Liver (tissue), 8 donors: ENCODE measurements at regions not wholly inside any gene's neighbourhood (a gene's known extent, or its start where the extent isn't known, plus 50 kb on each side); places are given as distances from the start of the nearest gene placed in this dataset.
A peak's percentile ranks its signal among the peaks of the same experiment; 100 is the strongest.

Experiments
- DNase-seq: peaks from one replicate; pipeline ENCODE4 v3.0.0-alpha.2; 2017; ENCODE audit warnings: low spot score
- H3K27ac ChIP-seq, 2 donors: one replicate each; pipeline ENCODE4 v1.7.0; 2013; ENCODE audit warnings: inconsistent platforms in 2 of 2, low read length in 2 of 2, control low read depth in 1 of 2, low read depth in 1 of 2, mild to moderate bottlenecking in 1 of 2
- H3K27me3 ChIP-seq, 4 donors: one replicate each; pipeline versions ENCODE4 v1.6.1 to v1.7.0; 2013; ENCODE audit warnings: low read length in 3 of 4, inconsistent platforms in 1 of 4, mild to moderate bottlenecking in 1 of 4, moderate library complexity in 1 of 4; ENCODE audit not compliant: control insufficient read depth in 4 of 4, insufficient read depth in 4 of 4
- H3K36me3 ChIP-seq, 4 donors: one replicate each; pipeline versions ENCODE4 v1.6.1 to v1.7.0; 2013; ENCODE audit warnings: low read length in 3 of 4, mild to moderate bottlenecking in 3 of 4, low read depth in 1 of 4, moderate library complexity in 1 of 4; ENCODE audit not compliant: control insufficient read depth in 4 of 4, insufficient read depth in 3 of 4
- H3K4me1 ChIP-seq, 4 donors: one replicate each; pipeline versions ENCODE4 v1.6.1 to v1.7.0; 2013; ENCODE audit warnings: low read length in 3 of 4, mild to moderate bottlenecking in 3 of 4, moderate library complexity in 1 of 4; ENCODE audit not compliant: control insufficient read depth in 4 of 4, insufficient read depth in 4 of 4
- H3K4me3 ChIP-seq, 3 donors: one replicate each; pipeline versions ENCODE4 v1.6.1 to v1.7.0; 2013; ENCODE audit warnings: low read length in 3 of 3, control low read depth in 1 of 3, low read depth in 1 of 3, mild to moderate bottlenecking in 1 of 3
- H3K9ac ChIP-seq, 2 donors: one replicate each; pipeline ENCODE4 v1.7.0; 2013; ENCODE audit warnings: low read length in 2 of 2, mild to moderate bottlenecking in 2 of 2, moderate library complexity in 2 of 2, control low read depth in 1 of 2, low read depth in 1 of 2
- H3K9me3 ChIP-seq, 4 donors: one replicate each; pipeline versions ENCODE4 v1.6.1 to v1.7.0; 2013; ENCODE audit warnings: low read length in 3 of 4; ENCODE audit not compliant: control insufficient read depth in 4 of 4
- FOXA1 ChIP-seq: IDR thresholded peaks from 2 replicates; pipeline ENCODE4 v1.6.1; 2016; ENCODE audit warnings: antibody characterized with exemption
- FOXA2 ChIP-seq: IDR thresholded peaks from 2 replicates; pipeline ENCODE4 v1.6.1; 2016; ENCODE audit warnings: antibody characterized with exemption
- GABPA ChIP-seq, 2 donors: IDR thresholded peaks in 1 of 2; conservative IDR thresholded peaks in 1 of 2; 2 replicates each; pipeline ENCODE4 v1.6.1; 2016; ENCODE audit warnings: antibody characterized with exemption in 2 of 2, mild to moderate bottlenecking in 1 of 2, moderate library complexity in 1 of 2
- HNF4A ChIP-seq, 2 donors: conservative IDR thresholded peaks; 2 replicates each; pipeline ENCODE4 v1.6.1; 2016; ENCODE audit warnings: antibody characterized with exemption in 2 of 2, mild to moderate bottlenecking in 2 of 2
- HNF4G ChIP-seq: IDR thresholded peaks from 2 replicates; pipeline ENCODE4 v1.6.1; 2016; ENCODE audit warnings: antibody characterized with exemption
- JUND ChIP-seq, 2 donors: IDR thresholded peaks; 2 replicates each; pipeline ENCODE4 v1.6.1; 2016; ENCODE audit warnings: antibody characterized with exemption in 2 of 2
- NR2F2 ChIP-seq: IDR thresholded peaks from 2 replicates; pipeline ENCODE4 v1.6.1; 2016; ENCODE audit warnings: antibody characterized with exemption
- RAD21 ChIP-seq, 2 donors: IDR thresholded peaks; 2 replicates each; pipeline ENCODE4 v1.6.1; 2016; ENCODE audit warnings: antibody characterized with exemption in 2 of 2, mild to moderate bottlenecking in 2 of 2
- RXRA ChIP-seq, 2 donors: IDR thresholded peaks; 2 replicates each; pipeline ENCODE4 v1.6.1; 2017 to 2018; ENCODE audit warnings: antibody characterized with exemption in 2 of 2, mild to moderate bottlenecking in 1 of 2
- SP1 ChIP-seq: IDR thresholded peaks from 2 replicates; pipeline ENCODE4 v1.6.1; 2018; ENCODE audit warnings: antibody characterized with exemption, mild to moderate bottlenecking
- TAF1 ChIP-seq: conservative IDR thresholded peaks from 2 replicates; pipeline ENCODE4 v1.6.1; 2016; ENCODE audit warnings: antibody characterized with exemption, mild to moderate bottlenecking
- WGBS: extraction: QIAGEN DNeasy Blood & Tissue Kit; methylation state at CpG from one replicate; pipeline ENCODE4 v1.1.7; 2013; 5-methylcytosine and 5-hydroxymethylcytosine counted together
- TF ChIP-seq, protein P1 (sequence below): IDR thresholded peaks from 2 replicates; pipeline ENCODE4 v1.6.1; 2016; ENCODE audit warnings: antibody characterized with exemption
- TF ChIP-seq, protein P2 (sequence below): IDR thresholded peaks from 2 replicates; pipeline ENCODE4 v1.6.1; 2016; ENCODE audit warnings: antibody characterized with exemption
- TF ChIP-seq, protein P3 (sequence below): fragments of 150-350 bp; IDR thresholded peaks from 2 replicates; pipeline ENCODE4 v1.5.1; 2017; ENCODE audit warnings: improper control_type of control experiment, low read depth, low read length; ENCODE audit not compliant: missing input control
- donor health status: healthy.
- donor health status: healthy.
- donor health status: healthy.
- donor health status: healthy.
- donor health status: healthy.

DNA sequence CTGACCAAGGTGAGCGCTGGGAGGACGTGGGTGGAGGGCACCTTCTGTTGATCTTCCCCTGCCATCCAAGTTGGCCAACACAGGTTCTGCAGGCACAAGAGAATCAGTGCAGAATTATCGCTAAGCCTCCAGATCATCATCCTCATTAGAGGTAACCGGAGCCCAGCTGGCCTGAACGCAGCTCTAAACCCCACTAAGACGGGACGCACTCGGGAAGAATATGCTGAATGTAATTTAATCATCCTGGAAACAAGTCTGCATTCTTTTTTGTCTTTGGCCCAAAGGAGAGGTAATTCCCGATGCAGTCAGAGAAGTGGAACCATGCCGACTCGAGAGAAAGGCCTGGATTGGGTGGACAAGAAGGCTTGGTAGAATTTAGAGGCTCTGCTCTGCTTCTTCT lies 111.0 kb upstream of the GSC start:
- Histone ChIP-seq H3K27ac (no peak overlapping the region), H3K4me3 (no peak overlapping the region), H3K9me3 (no peaks in the 10 kb centered on the region), H3K27me3 (peaks cover 0 to 3% (median 1%) of the 10 kb centered on the region in 4 donors), H3K36me3 (no peaks in the 10 kb centered on the region), H3K9ac (no peak overlapping the region), H3K4me1 (no peaks in the 10 kb centered on the region)
- TF ChIP-seq NR2F2 (no peak), FOXA2 (no peak), HNF4G (no peak), HNF4A (conservative IDR thresholded peaks at IDR 0.05) (no peak), SP1 (no peak), FOXA1 (no peak), TAF1 (no peak), RAD21 (IDR thresholded peaks at IDR 0.05) (no peak), JUND (IDR thresholded peaks at IDR 0.05) (no peak), RXRA (IDR thresholded peaks at IDR 0.05) (no peak)
- TF ChIP-seq, protein P1, sequence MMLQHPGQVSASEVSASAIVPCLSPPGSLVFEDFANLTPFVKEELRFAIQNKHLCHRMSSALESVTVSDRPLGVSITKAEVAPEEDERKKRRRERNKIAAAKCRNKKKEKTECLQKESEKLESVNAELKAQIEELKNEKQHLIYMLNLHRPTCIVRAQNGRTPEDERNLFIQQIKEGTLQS: no peak
- TF ChIP-seq, protein P2, sequence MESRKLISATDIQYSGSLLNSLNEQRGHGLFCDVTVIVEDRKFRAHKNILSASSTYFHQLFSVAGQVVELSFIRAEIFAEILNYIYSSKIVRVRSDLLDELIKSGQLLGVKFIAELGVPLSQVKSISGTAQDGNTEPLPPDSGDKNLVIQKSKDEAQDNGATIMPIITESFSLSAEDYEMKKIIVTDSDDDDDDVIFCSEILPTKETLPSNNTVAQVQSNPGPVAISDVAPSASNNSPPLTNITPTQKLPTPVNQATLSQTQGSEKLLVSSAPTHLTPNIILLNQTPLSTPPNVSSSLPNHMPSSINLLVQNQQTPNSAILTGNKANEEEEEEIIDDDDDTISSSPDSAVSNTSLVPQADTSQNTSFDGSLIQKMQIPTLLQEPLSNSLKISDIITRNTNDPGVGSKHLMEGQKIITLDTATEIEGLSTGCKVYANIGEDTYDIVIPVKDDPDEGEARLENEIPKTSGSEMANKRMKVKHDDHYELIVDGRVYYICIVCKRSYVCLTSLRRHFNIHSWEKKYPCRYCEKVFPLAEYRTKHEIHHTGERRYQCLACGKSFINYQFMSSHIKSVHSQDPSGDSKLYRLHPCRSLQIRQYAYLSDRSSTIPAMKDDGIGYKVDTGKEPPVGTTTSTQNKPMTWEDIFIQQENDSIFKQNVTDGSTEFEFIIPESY: no peak
- TF ChIP-seq, protein P3, sequence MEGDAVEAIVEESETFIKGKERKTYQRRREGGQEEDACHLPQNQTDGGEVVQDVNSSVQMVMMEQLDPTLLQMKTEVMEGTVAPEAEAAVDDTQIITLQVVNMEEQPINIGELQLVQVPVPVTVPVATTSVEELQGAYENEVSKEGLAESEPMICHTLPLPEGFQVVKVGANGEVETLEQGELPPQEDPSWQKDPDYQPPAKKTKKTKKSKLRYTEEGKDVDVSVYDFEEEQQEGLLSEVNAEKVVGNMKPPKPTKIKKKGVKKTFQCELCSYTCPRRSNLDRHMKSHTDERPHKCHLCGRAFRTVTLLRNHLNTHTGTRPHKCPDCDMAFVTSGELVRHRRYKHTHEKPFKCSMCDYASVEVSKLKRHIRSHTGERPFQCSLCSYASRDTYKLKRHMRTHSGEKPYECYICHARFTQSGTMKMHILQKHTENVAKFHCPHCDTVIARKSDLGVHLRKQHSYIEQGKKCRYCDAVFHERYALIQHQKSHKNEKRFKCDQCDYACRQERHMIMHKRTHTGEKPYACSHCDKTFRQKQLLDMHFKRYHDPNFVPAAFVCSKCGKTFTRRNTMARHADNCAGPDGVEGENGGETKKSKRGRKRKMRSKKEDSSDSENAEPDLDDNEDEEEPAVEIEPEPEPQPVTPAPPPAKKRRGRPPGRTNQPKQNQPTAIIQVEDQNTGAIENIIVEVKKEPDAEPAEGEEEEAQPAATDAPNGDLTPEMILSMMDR: no peak
- DNase-seq: no peak
- 90% methylated on average over 11 of the region's 11 CpGs for WGBS

DNA sequence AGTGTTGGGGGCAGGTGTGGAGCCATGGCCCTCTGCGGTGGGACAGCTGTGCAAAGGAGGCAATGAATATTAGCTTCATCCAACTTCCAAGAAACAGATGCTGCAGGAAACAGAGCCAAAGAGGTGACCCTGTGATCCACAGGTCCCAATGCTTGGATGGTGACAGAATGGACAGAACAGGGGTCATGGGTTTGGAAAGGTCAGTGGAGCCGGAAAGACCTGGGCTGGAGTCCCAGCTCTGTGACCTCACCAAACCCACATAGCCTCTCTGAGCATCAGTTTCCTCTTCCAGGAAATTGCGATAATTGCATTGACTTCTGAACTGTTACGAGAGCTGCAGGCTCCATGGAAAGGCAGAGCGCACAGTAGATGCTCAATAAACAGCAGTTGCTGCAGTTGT lies 110.2 kb upstream of the GSC start:
- Histone ChIP-seq H3K9ac (no peak overlapping the region), H3K36me3 (no peaks in the 10 kb centered on the region), H3K9me3 (no peaks in the 10 kb centered on the region), H3K27me3 (peaks cover 0 to 3% (median 1%) of the 10 kb centered on the region in 4 donors), H3K27ac (no peak overlapping the region), H3K4me3 (no peak overlapping the region), H3K4me1 (no peaks in the 10 kb centered on the region)
- 88% methylated on average over 5 of the region's 5 CpGs for WGBS
- DNase-seq: no peak
- TF ChIP-seq SP1 (no peak), GABPA (IDR thresholded peaks at IDR 0.05 in 1 of 2, conservative IDR thresholded peaks at IDR 0.05 in 1 of 2) (no peak), NR2F2 (peak; percentile 62), FOXA2 (no peak)
- TF ChIP-seq, protein P1: no peak

DNA sequence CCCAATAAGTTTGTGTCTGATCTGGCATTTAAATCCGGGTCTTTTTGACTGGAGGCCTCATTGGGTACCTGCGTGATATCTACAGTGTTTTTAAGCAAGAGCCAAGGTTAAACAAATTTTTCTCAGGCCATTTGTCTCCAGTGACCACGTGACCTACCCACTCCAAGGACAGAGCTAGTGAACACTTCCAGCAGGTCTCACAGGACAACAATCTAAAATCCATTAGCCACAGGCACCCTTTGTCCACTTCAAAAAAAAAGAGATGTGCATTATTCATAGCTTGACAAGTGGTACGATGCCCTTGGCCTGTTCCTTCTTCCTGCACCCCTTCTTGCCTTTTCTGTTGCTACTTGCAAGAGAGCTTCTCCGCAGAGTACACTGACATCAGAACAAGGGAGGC lies 109.6 kb upstream of the GSC start:
- H3K36me3 ChIP-seq: no peaks in the 10 kb centered on the region
- 75% methylated on average over 5 of the region's 5 CpGs for WGBS
- no peak for DNase-seq
- no peak overlapping the region for H3K4me3 ChIP-seq
- H3K27ac ChIP-seq: no peak overlapping the region
- no peak overlapping the region for H3K9ac ChIP-seq
- no peaks in the 10 kb centered on the region for H3K4me1 ChIP-seq
- H3K9me3 ChIP-seq: no peaks in the 10 kb centered on the region
- TF ChIP-seq FOXA1: no peak
- H3K27me3 ChIP-seq: peaks cover 0 to 3% (median 1%) of the 10 kb centered on the region in 4 donors
